ENCODE measurements at regions not wholly inside any gene's neighbourhood (a gene's known extent, or its start where the extent isn't known, plus 50 kb on each side); places are given as distances from the start of the nearest gene placed in this dataset.
"Not testable (repeated sequence)": the region's sequence is repeated elsewhere in the genome, so short reads cannot be mapped to it uniquely, and the experiment has no call there.

DNA sequence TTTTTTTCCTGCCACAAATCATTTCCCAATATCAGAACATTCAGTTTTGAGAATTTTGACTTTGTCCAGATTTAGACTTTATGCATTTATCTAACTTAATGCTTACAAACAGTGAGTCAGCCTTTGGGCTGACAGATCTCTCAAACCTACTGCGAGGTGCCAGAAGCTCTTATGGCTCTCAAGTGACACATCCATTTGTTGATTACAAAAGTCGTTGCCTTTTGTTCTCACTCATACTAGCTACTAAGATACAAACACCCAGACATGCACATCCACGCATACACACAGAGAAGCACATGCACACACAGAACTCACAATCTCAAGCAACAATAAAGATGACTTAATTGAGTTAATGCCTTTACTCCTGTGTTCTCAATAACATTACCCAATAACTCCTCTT lies 1147.5 kb downstream of the DIAPH3 start:
- no peak for DNase-seq

DNA sequence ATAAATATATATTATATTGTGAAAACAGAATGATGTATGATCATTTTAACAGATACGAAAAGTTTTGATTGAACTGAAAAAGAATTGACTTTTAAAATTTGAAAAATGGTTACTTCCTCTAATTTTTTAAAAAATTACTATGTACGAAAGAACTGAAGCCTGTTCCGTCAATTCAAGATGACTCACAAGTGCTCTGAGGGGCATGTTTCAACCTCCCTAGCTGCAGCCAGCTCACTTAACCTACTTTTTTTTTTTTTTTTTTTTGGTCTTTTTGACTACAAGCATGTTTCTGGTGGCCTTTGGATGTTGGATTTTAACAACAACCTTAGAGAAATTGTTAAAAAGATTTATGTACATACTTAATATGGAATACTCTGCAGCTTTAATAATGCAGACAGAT lies 1139.3 kb downstream of the DIAPH3 start:
- DNase-seq: no peak

DNA sequence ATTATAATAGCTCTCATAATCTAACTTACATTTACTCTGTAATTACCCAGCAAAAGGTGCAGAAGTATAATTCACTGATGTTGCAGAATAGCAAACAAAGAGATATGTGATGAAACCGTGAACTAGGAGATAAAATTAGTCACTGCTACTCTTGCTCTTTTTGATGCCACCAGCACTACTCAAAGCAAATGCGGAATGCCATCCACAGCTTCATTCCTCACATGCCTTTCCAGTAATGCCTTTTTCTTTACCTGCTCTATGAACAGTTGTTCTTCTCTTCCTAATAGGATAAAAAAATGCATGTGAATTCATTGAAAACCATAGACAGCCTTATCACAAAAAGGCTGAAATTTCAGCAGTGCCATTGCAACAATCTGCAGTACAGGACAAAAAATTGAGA lies 1129.5 kb downstream of the DIAPH3 start:
- no peak for DNase-seq

DNA sequence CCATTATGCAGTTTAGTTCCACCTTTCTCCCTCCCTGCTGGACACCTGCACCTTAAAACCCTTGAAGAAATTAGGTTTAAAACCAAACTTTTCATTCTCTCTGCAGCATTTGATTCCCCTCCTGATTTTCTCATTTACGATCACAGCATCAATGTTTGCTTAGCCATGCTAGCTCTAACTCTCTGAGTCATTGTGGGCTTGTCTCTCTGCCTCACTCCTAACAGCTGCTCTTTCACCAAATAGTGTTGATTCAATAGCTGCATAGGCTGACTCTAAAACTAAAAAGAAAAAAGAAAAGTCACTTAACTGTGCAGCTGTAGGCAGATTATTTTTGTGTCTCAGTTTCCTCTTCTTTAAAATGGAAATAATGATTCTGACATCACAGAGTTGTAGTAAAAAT lies 1124.9 kb downstream of the DIAPH3 start:
- no peak for DNase-seq

DNA sequence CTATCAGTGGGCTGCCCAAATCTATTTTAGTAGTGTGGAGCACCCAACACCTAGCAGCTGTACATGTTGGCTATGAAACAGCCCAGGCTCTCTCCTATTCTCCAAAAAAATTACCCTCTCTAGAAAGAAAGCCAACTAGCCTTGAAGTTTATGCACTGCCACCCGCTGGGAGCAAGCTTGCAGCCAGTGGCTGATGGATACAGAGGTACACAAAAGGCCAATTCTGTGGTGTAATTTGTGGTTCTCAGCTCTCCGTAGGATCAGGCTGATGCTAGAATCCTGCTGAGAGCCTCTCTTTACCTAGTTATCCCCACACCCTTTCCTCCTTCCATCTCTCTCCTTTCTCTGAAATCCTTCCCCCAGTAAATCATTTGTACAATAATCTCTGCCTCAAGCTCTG lies 1120.7 kb downstream of the DIAPH3 start:
- DNase-seq: no peak

DNA sequence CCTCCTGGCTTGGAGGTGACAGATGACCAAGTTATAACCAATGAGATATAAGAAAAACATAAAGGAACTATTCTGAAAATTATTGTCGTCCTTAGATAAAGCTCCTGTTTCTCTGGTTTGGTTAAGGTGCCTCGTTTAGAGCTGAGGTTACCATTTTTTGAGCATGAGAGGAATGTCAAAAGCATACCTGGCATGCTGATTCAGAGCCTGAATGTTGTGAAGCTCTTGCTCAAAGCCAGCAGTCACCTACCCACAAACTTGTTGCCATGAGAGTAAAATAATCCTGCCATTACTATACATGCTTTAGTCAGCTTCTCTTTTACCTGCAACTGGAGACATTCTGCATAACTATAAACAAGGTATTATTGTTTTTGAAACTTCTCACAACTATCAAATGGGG lies 1116.2 kb downstream of the DIAPH3 start:
- DNase-seq: no peak

DNA sequence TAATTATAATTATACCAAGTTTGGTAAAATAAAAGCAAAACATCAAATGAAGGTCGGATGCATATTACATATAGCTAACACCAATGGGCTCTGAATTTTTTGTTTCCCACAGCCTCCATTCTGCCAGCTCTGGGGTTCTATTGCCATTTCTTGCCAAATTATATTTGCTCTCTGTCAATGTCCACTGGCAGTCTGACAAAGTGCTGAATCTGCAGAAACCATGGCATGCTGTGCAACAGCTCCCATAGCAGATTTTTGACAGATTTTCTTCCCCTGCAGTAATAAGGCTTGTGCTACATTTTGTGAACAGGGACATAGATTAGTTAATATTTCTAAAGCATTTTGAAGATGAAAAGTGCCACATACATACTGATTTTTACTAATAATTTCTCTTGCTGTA lies 1102.1 kb downstream of the DIAPH3 start:
- DNase-seq: no peak

DNA sequence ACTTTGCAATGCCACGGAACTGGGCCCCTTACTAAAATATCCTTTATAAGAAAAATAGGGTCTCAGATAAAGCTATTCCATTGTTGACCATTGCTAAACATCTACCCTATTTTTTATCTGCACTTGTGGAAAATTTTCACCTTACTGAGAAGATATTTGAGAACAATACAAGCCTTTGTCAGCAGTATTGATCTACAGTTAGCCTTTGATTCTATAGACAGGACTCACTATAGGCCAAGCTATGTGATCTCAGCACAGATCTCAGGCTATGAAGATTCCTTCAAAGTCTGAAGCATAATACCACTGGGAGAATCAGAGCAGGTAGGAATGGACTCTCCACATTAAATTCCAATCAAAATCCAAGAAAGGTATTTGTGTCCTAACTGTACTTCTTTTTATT lies 1099.7 kb downstream of the DIAPH3 start:
- DNase-seq: no peak

DNA sequence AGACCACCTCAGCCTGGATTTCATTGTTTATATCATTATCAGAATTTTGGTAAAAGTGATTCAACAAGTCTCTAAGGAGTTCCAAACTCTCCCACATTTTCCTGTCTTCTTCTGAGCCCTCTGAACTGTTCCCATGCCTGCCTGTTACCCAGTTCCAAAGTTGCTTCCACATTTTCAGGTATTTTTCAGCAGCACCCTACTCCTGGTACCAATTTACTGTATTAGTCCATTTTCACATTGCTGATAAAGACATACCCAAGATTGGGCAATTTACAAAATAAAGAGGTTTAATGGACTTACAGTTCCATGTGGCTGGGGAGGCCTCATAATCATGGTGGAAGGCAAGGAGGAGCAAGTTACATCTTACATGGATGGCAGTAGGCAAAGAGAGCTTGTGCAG lies 1087.3 kb downstream of the DIAPH3 start:
- not testable (repeated sequence) for DNase-seq

DNA sequence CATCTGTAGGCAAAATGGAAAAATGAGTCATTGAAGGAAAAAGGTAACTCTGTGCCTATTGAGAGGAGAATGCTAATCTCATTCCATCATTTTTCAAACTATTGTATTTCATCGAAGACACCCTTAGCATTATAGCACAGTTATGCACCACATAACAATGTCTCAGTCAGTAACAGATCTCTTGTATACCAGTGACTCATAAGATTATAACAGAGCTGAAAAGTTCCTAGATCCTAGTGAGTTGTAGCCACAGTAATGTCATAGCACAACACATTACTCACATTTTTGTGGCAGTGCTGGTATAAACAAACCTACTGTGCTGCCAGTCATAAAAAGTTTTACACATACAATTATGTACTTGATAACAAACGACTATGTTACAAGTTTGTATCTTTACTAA lies 1077.6 kb downstream of the DIAPH3 start:
- DNase-seq: no peak

DNA sequence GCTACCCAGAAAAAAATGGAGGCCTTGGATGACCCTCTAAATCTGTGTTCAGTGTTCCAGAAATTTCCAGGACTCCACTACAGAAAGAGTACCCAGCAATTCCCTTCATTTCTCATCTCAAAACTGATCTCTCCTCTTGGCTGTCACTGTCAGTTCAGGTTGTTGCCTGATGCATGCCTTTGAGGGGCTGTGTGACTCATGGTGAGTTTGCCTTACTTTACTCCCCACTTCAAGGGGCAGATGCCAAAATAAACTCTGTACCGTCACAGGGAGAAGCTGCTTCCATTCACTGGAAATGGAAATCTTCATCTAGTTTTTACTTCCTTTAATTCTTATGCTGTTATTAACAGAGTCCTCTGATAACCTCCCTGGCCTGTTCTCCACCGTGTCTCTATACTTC lies 1075.0 kb downstream of the DIAPH3 start:
- DNase-seq: no peak

DNA sequence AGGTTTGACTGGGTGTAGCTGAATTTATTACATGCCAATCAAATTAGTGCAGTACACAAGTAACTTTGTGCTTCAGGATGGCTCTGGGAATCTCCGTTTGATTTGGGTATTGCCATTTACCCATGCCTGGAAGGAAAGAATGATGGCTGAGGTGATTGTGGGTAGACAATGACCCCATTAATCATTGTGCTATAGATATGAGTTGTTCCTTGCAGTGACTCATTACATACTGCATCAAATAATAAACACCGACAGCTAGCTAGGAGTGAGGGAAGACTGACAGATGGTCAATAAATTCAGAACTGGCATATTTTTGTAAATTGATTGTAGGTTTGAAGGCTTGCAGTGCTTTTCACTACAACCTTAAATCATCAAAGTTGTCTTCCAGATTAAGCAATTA lies 1069.5 kb downstream of the DIAPH3 start:
- DNase-seq: no peak

DNA sequence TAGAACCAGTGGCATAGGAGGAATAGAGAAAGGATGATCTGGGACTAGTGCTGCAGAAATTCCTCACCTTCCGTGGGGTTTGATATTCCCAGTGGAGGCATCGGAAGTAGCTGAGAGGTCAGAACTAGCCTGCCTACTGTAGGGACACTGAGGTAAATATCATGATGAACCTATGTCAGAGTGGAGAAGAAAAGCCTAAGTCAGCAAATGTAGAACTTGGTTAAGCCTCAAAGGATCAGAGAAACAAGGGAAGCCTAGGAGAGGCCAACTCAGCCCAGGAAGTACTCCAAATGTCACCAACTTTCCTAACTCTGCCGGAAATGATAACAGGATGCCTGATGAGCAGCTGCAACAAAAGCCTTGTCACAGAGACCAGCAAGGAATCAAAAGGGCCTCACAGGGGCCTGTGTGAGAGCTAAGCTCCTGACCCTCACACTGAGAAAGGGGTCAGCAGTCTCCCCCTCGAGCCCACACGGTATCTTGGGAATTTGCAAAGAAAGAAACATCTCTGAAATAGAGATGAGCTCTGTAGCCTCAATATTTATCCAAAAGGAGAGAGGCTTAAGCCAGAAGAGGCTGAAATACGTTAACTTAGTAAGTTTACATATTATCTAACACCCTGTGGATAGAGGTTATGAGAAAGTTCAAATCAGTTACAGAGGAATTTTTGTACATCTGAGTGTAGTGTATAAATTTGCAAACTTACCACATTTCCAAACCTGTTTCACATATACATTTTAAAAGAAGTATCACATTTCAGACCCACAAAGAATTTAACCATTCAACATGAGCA lies 1064.3 kb downstream of the DIAPH3 start:
- DNase-seq: no peak

DNA sequence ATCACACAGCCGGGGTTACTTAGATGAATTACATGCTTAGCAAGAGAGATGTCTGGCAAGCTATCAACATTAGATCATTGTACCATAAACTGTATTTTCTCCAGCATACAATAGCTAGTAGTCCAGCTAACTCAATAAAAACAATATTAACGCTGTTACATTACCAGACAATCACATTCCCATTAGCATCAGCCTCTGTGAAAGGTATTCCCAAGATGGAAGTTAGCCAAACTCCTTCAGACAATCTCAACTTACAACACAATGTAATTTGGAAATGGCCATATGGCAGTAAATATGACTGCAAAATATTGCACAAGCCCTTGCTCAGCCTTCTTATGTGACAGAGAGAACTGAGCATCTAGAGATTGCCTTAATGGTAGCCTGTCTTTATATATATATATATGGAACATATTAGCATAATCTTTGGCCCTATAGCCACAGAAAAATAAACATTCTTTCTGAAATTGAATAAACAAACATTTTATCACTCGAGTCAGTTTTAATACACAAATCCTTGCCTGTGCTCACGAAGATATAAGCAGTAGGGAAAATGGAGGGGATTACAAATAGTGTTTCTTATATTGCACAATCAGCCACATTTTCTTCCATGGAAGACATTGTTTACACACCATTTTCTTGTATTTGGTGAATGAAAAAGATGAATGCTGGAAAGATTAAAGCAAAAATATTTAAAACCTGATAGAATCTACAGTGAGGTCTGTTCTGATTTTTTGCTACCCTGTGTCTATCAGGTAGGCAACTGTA lies 1060.5 kb downstream of the DIAPH3 start:
- no peak for DNase-seq

DNA sequence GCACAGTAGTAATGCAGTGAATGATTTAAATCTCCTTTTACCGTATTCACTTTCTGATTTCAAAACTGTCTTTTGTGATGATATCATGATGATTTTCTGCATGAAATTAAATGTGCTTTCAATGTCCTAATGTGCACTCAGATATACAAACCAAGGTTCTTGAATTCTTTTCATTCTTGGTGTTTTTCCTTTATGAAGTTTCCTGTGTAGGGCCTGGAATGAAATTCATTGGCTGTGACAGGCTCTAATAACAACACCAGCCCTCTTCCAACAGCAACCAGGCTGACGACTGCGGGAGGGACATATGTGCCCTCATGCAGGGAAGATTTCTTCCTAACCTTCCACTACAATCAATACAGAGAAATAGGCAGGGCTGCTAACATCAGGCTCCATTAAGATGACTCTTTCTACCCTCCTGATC lies 1052.0 kb downstream of the DIAPH3 start:
- DNase-seq: no peak

DNA sequence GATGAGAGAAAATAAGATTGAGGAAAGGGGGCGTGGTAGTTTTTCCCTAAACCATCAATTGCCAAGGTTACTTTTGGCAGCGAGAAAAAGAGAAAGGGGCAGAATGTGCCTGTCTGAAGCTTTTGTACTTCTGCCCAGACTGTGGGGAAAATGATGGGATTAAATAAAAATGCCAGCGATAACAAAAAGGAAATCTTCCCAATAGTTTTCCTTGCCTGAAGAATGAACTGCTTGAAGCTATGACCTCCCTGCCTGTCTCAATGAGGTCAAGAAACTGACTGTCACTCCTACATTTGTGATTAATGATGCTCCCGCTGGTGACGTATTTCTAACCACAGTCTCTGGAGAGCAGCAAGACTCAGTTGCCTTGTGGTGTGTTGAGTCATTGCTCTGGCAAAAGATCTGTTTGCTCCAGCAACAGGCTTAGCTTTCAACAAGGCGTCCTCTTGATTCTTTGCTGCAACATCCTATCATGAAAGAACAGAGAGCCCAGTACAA lies 1051.5 kb downstream of the DIAPH3 start:
- no peak for DNase-seq

DNA sequence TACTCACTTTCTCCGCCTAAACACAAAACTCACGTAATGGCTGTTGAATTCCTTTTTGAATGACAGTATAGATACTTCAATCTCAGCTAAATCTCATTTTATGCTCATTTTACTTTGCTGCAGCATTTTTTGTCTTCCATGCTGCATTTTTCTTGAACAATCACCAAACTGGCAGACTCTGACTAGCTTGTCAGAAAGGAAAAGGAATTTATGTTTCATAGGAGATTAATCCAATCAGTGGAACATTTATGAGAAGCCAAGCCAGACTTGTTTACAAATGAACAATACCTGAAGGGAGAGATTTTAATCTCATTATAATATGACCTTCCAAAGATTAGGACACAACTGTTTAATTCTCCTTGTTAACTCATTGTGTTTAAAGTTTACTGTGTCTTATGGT lies 1044.3 kb downstream of the DIAPH3 start:
- DNase-seq: no peak

DNA sequence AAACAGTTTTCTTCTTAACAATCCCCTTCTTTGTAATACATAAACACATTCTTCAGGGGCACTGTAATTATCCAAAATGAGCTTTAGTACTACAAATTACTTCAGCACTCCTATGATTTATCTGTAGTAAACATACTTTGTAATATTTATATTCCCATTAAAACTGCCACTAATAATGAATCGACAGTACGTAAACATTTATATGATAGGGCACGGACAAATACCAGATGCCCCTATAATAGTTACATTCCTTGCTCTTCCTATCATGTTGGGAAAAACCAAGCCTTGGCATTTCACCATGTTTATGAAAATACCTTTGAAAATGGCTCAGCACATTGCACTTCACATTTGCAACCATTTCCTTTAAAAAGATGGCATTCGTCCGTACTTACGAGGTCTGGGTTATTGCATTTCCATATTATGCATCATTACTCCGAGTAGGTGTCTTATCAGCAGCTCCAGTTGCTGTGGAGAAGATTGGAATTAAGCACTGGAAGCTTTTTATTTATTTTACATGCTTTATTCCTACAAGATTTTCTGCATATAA lies 1043.4 kb downstream of the DIAPH3 start:
- DNase-seq: no peak

DNA sequence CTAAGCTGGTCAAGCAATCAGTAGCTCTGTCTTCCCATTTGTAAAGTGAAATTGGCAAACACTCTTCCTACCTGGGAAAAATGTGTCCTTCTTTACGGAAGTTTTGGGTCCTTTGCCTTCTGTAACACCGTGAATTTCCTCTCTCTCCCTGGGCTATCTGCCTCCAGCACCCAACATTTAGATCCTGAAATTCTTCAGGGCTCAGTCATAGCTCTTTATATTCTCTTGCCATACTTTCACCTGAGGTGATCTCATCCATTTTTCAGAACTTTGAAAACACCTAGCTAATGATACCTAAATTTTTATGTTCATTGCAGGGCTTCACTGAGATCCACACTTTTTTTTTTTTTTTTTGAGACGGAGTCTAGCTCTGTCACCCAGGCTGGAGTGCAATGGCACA lies 1042.2 kb downstream of the DIAPH3 start:
- DNase-seq: no peak

DNA sequence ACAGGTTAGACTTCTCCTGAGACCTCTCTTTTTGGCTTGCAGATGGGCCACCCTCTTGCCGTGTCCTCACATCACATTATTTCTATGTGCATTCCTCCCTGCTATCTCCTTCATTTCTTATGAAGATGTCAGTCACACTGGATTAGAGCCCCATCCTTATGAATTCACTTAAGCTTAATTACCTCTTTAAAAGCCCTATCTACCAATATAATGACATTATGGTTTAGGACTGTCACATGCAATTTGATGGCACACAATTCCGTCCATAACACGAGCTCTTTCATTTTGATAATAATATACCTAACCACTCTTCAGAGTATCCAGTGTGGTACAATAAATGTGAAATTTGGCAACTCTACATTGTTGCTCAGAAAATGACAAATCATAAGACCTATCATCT lies 1037.3 kb downstream of the DIAPH3 start:
- no peak for DNase-seq

DNA sequence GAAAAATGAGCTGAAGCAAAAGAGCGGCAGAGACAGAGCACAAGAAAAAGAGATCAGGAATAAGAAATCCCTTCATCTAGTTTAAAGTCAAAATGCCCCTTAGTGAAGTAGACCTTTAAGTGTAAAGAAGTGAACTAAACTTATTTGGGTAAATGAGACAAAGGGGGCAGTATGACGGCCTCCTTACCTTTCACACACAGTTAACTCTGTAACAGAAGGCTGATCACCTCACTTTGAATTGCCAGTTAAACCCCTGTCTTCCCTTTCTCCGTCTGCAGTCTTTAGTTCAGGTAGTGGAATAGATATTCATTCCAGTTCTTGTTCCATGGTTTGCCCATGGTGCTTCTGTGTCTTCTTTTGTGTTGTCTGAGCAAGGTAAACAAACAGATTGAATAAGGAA lies 1029.8 kb downstream of the DIAPH3 start:
- DNase-seq: no peak

DNA sequence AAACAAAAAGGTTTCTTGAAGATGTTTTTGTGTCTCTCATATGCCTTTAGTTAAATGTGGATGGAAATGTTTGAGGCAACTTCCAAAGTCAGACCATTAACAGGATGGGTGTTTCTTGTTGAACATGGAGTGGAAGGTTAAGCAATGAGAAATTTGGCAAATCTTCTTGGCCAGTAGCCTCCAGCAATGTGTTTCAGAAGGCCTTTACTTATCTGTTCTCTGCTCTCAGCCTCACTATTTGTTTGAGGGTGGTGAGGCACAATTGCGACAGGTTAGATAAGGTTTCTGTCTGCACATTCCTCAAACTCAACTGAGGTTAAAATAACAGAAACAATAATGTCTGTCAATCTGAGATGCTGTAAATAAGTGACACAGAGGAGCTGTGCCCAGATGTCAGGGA lies 1019.0 kb downstream of the DIAPH3 start:
- DNase-seq: no peak

DNA sequence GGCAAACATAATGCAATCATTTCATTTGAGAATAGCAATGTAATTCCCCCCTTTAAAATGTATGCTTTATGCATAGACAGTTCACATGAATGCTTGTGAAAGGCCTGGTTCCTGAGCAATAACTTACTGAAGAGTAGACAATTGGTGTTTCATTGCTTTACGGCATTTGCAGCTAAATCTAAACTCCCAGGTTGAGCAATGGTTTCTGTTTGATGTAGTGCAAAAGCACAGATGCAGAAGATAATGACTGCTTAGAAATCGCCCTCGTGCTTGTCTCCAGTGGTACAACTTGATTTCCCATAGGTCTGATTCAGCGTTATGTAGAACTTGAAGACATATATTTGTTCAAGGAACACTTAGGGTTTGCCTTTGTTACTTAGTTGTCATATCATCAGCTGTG lies 1018.3 kb downstream of the DIAPH3 start:
- DNase-seq: no peak

DNA sequence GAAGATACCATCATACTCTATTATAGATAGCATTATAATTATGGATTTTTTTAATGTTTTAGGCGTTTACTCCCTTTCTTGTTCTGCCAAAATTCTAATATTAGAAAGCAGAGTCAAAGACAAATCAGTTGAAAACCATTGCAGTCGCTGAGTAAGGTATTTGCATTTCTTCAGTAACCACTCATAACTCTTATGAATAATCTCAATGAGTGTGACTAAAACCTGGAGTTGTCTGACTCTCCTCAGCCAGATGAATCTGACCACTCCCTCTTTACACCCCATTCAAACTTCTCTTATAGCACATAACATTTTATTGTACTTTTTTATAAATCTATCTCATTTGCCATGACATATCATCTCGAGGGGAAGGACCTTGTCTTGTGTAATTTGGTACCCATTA lies 1006.5 kb downstream of the DIAPH3 start:
- DNase-seq: no peak
